ENCODE measurements at regions not wholly inside any gene's neighbourhood (a gene's known extent, or its start where the extent isn't known, plus 50 kb on each side); places are given as distances from the start of the nearest gene placed in this dataset.

DNA sequence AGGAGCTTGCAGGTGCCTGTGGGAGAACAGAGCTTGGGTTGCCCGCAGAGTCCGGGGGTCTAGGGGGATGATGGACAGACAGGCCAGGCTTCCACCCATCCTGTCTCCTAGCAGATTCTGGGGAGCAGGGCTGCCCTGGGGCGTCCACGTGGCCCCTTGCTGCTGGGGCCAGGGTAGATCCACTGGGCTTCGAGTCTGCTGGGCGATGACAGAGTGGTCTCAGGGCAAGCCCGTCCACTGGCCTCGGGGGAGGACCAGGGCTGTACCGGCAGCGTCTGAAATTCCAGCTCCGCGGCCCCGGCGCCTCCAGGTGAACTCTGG lies 124.2 kb upstream of the IRX4 start:
- no peak overlapping the region for H3K4me3 ChIP-seq (ENCODE audit: extremely low read depth, insufficient read depth, low read length, poor library complexity, severe bottlenecking)
- H3K36me3 ChIP-seq (ENCODE audit: control insufficient read depth, insufficient read depth, low read length): no peaks in the 10 kb centered on the region
- peaks cover 4% of the 10 kb centered on the region for H3K4me1 ChIP-seq (ENCODE audit: control insufficient read depth, insufficient read depth, low read length, poor library complexity, severe bottlenecking)
- H3K27ac ChIP-seq (ENCODE audit: low read depth, low read length, severe bottlenecking): no peak overlapping the region
- 94 to 99% methylated on average over 14 of the region's 14 CpGs for WGBS, 2 experiments (ENCODE audit: insufficient coverage in 2 of 2)
- no peaks in the 10 kb centered on the region for H3K9me3 ChIP-seq (ENCODE audit: control insufficient read depth, low read length)

DNA sequence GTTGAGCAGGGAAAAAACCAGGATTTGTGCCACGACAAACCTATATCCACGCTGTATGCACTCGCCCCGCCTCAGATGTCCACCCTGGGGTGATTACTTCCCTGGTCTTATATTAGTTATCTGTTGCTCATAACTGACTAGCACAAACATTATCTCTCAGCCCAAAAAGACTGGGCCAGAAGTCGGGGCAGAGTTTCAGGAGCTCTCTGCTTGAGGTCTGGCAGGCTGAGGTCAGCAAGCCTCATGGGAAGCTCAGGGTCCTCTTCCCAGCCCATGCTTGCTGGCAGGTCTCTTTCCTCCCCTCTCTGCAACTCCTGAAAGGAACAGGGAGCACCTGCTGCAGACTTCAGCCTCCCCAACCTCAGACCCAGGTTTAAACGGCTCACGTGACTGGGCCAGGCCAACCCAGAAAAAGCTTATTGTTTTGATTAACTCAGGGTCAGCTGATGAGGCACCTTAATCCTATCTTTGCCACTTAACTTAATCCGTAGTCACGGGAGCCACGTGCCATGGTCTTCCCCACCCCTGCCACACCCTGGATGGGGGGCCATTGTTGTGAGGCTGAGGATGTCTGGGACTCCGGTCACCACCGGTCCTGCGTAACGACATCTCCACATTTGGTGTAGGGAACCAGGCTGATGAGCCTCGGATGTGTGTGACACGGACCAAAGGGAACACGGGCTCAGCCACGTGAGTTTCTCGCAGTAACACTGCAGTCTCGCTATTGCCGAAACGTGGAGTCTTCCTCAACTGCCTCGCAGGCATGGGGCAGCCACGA lies 123.7 kb upstream of the IRX4 start:
- Histone ChIP-seq H3K27ac (ENCODE audit: low read depth, low read length, severe bottlenecking) (no peak overlapping the region), H3K36me3 (ENCODE audit: control insufficient read depth, insufficient read depth, low read length) (no peaks in the 10 kb centered on the region), H3K9me3 (ENCODE audit: control insufficient read depth, low read length) (no peaks in the 10 kb centered on the region), H3K4me1 (ENCODE audit: control insufficient read depth, insufficient read depth, low read length, poor library complexity, severe bottlenecking) (peaks cover 4% of the 10 kb centered on the region), H3K4me3 (ENCODE audit: extremely low read depth, insufficient read depth, low read length, poor library complexity, severe bottlenecking) (no peak overlapping the region)
- 87 to 92% methylated on average over 20 to 22 of the region's 24 CpGs for WGBS, 2 experiments (ENCODE audit: insufficient coverage in 2 of 2)

DNA sequence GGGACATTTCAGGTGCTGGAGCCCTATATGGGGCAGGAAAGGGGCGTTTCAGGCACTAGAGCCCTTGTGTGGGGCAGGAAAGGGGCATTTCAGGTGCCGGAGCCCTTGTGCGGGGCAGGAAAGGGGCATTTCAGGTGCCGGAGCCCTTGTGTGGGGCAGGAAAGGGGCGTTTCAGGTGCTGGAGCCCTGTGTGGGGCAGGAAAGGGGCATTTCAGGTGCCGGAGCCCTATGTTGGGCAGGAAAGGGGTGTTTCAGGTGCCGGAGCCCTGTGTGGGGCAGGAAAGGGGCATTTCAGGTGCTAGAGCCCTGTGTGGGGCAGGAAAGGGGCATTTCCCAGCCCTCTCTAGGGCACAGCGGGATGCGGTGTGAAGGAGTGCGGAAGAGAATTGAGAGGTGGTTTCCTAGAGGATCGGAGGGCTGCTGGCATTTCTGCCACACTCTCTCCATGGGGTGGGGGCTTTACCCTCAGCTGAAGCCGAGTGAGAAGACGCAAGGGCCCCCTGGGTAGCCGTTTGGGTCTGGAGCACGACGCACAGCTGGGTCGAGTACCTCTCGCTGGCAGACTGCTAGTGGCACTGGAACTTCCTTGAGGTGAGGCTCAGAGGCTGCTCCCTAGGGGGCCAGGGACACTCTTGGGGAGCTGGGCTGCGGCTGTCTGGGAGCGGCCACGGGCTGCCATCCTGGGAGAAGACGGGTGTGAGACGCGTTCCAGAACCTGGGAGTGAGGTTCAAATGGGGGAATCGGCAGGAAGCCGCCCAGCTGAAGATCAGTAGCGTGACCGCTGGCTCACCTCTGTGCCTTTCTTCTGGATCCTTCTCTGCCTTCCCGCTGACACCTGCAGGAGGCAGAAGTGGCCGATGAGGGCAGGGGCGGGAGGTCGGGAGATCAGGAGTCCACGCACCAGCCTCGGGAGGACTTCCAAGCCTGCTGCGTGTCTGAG lies 122.6 kb upstream of the IRX4 start:
- H3K4me1 ChIP-seq (ENCODE audit: control insufficient read depth, insufficient read depth, low read length, poor library complexity, severe bottlenecking): peaks cover 4% of the 10 kb centered on the region
- H3K36me3 ChIP-seq (ENCODE audit: control insufficient read depth, insufficient read depth, low read length): no peaks in the 10 kb centered on the region
- no peaks in the 10 kb centered on the region for H3K9me3 ChIP-seq (ENCODE audit: control insufficient read depth, low read length)
- no peak overlapping the region for H3K27ac ChIP-seq (ENCODE audit: low read depth, low read length, severe bottlenecking)
- H3K4me3 ChIP-seq (ENCODE audit: extremely low read depth, insufficient read depth, low read length, poor library complexity, severe bottlenecking): no peak overlapping the region
- WGBS, 2 experiments (ENCODE audit: insufficient coverage in 2 of 2): 85 to 87% methylated on average over 31 to 34 of the region's 35 CpGs

DNA sequence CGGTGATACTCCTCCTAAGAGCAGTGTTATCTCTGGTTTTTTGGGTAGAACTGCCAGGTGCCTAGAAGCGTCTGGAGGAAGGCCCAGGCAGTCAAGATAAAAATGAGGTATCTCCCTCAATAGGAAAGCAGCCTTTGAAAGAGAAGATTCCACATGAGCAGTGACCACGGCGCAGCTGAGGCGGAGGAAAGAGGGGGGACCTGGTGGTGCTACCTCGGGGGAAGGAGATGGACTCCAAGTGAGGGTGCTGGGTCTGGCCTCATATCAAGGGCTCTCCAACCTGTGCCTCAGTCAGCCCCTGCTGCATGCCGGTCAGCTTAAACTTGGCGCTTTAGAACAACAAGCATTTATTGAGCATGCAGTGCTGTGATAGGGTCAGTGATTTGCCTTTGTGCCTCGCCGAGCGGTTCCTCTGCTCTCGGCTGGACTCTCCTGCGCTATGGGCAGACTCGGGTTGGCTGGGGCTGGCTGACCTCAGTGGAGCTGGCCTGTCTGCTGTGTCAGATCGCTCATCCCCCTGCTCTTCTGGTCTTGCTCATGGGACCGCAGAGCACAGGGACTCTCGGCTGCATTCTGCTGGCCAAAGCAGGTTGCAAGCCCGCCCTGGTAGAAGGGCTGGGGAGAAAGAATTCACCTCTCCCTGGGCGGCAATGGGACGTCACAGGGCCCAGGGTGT lies 121.1 kb upstream of the IRX4 start:
- no peaks in the 10 kb centered on the region for H3K36me3 ChIP-seq (ENCODE audit: control insufficient read depth, insufficient read depth, low read length)
- peaks cover 4% of the 10 kb centered on the region for H3K4me1 ChIP-seq (ENCODE audit: control insufficient read depth, insufficient read depth, low read length, poor library complexity, severe bottlenecking)
- no peak overlapping the region for H3K4me3 ChIP-seq (ENCODE audit: extremely low read depth, insufficient read depth, low read length, poor library complexity, severe bottlenecking)
- 88% methylated on average over 16 to 20 of the region's 20 CpGs for WGBS, 2 experiments (ENCODE audit: insufficient coverage in 2 of 2)
- H3K9me3 ChIP-seq (ENCODE audit: control insufficient read depth, low read length): no peaks in the 10 kb centered on the region
- no peak overlapping the region for H3K27ac ChIP-seq (ENCODE audit: low read depth, low read length, severe bottlenecking)

DNA sequence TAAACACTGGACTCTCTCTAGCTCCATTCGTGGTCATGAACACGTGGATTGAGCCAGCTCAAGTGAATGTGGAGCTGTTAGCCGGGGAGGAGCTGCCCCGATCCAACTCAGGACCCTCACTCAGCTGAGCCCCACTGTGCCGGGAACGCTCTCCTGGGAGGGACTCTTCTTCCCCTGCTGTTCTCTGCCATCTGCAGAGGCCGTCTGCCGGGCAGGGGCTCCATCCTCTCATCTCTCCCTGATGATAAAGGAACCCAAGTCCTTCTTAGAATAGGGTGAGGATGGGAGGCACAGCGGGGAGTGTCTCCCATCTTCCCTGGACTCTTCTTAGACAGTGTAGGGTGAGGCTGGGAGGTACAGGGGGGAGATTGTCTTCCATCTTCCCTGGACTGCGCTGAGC lies 120.5 kb upstream of the IRX4 start:
- Histone ChIP-seq H3K27ac (ENCODE audit: low read depth, low read length, severe bottlenecking) (no peak overlapping the region), H3K4me3 (ENCODE audit: extremely low read depth, insufficient read depth, low read length, poor library complexity, severe bottlenecking) (no peak overlapping the region), H3K4me1 (ENCODE audit: control insufficient read depth, insufficient read depth, low read length, poor library complexity, severe bottlenecking) (peaks cover 3% of the 10 kb centered on the region), H3K9me3 (ENCODE audit: control insufficient read depth, low read length) (no peaks in the 10 kb centered on the region), H3K36me3 (ENCODE audit: control insufficient read depth, insufficient read depth, low read length) (no peaks in the 10 kb centered on the region)
- 88 to 93% methylated on average over 7 of the region's 10 CpGs for WGBS, 2 experiments (ENCODE audit: insufficient coverage in 2 of 2)

DNA sequence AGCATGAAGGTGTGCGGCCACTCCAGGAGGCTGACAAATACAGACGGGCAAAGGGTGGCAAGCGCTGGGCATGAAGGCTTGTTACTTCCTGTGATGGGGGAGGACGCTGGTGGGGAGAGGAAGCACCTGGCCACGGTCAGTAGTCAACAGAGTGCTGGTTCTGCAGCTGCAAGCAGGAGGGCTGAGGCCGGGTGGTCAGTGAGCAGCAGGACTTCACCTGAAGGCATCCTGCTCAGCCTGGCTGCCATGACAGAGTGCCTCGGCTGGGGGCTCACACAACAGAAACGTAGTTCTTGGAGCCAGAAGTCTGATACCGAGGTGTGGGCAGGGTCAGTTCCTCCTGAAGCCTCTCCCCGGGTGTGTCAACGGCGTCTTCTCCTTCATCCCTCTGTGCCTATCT lies 118.6 kb upstream of the IRX4 start:
- Histone ChIP-seq H3K36me3 (ENCODE audit: control insufficient read depth, insufficient read depth, low read length) (no peaks in the 10 kb centered on the region), H3K9me3 (ENCODE audit: control insufficient read depth, low read length) (no peaks in the 10 kb centered on the region), H3K27ac (ENCODE audit: low read depth, low read length, severe bottlenecking) (no peak overlapping the region), H3K4me3 (ENCODE audit: extremely low read depth, insufficient read depth, low read length, poor library complexity, severe bottlenecking) (no peak overlapping the region), H3K4me1 (ENCODE audit: control insufficient read depth, insufficient read depth, low read length, poor library complexity, severe bottlenecking) (no peaks in the 10 kb centered on the region)
- WGBS, 2 experiments (ENCODE audit: insufficient coverage in 2 of 2): 80 to 81% methylated on average over 11 to 12 of the region's 12 CpGs

DNA sequence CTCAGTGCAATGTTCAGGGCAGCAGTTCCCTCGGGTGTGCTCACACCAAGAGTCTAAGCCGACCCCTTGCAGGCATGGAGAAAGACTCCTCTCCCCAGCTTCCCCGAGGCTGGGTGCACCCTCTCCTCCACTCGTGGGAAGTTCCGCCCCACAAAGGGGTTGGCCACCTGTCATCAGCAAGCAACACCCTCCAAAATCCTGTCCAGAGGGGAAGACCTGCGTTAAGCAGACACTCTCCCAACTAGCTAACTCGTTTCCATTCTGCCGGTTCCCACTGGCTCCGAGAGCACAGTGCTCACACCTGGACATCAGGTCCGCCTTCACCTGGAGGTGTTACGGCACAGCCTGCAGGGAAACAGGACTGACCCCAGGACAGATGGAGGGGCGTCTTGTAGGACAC lies 117.9 kb upstream of the IRX4 start:
- WGBS, 2 experiments (ENCODE audit: insufficient coverage in 2 of 2): 89 to 91% methylated on average over 9 to 12 of the region's 12 CpGs
- Histone ChIP-seq H3K4me1 (ENCODE audit: control insufficient read depth, insufficient read depth, low read length, poor library complexity, severe bottlenecking) (no peaks in the 10 kb centered on the region), H3K4me3 (ENCODE audit: extremely low read depth, insufficient read depth, low read length, poor library complexity, severe bottlenecking) (no peak overlapping the region), H3K9me3 (ENCODE audit: control insufficient read depth, low read length) (no peaks in the 10 kb centered on the region), H3K36me3 (ENCODE audit: control insufficient read depth, insufficient read depth, low read length) (no peaks in the 10 kb centered on the region), H3K27ac (ENCODE audit: low read depth, low read length, severe bottlenecking) (no peak overlapping the region)

DNA sequence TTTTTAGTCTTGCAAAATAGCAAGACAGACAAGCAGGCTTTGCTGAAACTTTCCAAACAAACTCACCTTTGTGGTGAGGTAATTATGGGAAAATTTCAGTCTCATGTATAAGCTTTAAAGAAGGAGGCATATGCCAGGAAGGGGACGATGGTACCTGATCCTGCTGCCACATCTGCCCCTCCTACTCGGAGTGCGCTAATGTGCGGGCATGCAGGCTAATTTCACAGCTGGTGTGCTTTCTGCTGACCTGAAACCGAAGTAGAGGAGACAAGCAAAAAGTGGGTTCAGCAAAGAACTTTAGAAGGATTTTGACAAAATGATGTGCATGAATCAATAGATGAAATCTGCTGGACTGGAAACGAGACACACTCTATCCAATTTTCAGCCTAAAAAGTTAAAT lies 117.1 kb upstream of the IRX4 start:
- Histone ChIP-seq H3K4me3 (ENCODE audit: extremely low read depth, insufficient read depth, low read length, poor library complexity, severe bottlenecking) (no peak overlapping the region), H3K36me3 (ENCODE audit: control insufficient read depth, insufficient read depth, low read length) (no peaks in the 10 kb centered on the region), H3K9me3 (ENCODE audit: control insufficient read depth, low read length) (no peaks in the 10 kb centered on the region), H3K27ac (ENCODE audit: low read depth, low read length, severe bottlenecking) (no peak overlapping the region), H3K4me1 (ENCODE audit: control insufficient read depth, insufficient read depth, low read length, poor library complexity, severe bottlenecking) (no peaks in the 10 kb centered on the region)
- 79 to 82% methylated on average over 2 to 5 of the region's 6 CpGs for WGBS, 2 experiments (ENCODE audit: insufficient coverage in 2 of 2)

DNA sequence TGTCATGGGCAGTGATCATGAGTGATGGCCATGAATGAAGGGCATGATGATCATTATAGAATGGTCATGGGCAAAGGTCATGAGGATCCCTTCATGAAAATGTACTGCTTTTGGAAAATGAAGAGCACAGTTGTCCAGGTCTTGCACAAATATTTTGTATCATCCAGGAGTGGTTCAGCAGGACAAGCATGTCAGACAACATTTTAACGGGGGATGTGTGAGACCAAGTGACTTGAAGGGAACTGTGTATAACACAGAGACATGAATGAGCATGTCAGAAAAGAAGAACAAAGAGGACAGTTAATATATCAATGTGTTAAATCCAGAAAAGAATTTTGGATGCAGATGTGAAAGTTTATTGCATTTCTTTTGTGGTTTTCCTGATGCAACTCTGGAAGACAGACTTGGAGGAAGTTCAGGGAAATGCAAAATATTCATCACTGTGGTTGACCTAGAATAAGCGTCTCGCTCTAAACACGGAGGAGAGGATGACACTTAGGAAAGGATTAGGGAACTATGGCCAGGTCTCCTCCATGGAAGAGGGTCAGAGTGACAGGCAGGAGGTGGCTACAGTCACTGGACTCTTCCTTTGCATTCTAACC lies 116.1 kb upstream of the IRX4 start:
- Histone ChIP-seq H3K27ac (ENCODE audit: low read depth, low read length, severe bottlenecking) (no peak overlapping the region), H3K9me3 (ENCODE audit: control insufficient read depth, low read length) (no peaks in the 10 kb centered on the region), H3K36me3 (ENCODE audit: control insufficient read depth, insufficient read depth, low read length) (no peaks in the 10 kb centered on the region), H3K4me1 (ENCODE audit: control insufficient read depth, insufficient read depth, low read length, poor library complexity, severe bottlenecking) (no peaks in the 10 kb centered on the region), H3K4me3 (ENCODE audit: extremely low read depth, insufficient read depth, low read length, poor library complexity, severe bottlenecking) (no peak overlapping the region)
- WGBS, 2 experiments (ENCODE audit: insufficient coverage in 2 of 2): 83 to 85% methylated on average over 4 of the region's 4 CpGs

DNA sequence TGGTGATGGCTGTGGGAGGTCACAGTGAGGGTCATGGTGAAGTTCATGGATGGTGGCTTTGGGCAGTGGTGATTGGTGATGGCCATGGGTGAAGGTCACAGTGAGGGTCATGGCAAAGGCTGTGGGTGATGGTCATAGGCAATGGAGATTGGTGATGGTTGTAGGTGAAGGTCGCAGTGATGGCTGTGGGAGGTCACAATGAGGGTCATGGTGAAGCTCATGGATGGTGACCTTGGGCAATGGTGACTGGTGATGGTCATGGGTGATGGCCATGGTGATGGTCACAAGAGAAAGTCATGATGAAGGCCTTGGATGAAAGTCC lies 115.6 kb upstream of the IRX4 start:
- Histone ChIP-seq H3K4me3 (ENCODE audit: extremely low read depth, insufficient read depth, low read length, poor library complexity, severe bottlenecking) (no peak overlapping the region), H3K4me1 (ENCODE audit: control insufficient read depth, insufficient read depth, low read length, poor library complexity, severe bottlenecking) (no peaks in the 10 kb centered on the region), H3K27ac (ENCODE audit: low read depth, low read length, severe bottlenecking) (no peak overlapping the region), H3K36me3 (ENCODE audit: control insufficient read depth, insufficient read depth, low read length) (no peaks in the 10 kb centered on the region), H3K9me3 (ENCODE audit: control insufficient read depth, low read length) (no peaks in the 10 kb centered on the region)
- 79 to 83% methylated on average over 1 of the region's 1 CpG for WGBS, 2 experiments (ENCODE audit: insufficient coverage in 2 of 2)
